ENCODE measurements at regions not wholly inside any gene's neighbourhood (a gene's known extent, or its start where the extent isn't known, plus 50 kb on each side); places are given as distances from the start of the nearest gene placed in this dataset.

- TF ChIP-seq REST (IDR thresholded peaks at IDR 0.05; ENCODE audit: borderline replicate concordance in 1 of 2, low read depth in 1 of 2, low read length in 2 of 2) (no peak), CTCF (CRISPR knock-in tag; IDR thresholded peaks at IDR 0.05) (no peak), EP300 (IDR thresholded peaks at IDR 0.05; ENCODE audit: low read depth in 2 of 2, low read length in 2 of 2) (no peak), EP300 (CRISPR knock-in tag; IDR thresholded peaks at IDR 0.05; ENCODE audit: borderline replicate concordance) (no peak), ZNF639 (CRISPR knock-in tag; conservative IDR thresholded peaks at IDR 0.05) (no peak), ZNF496 (CRISPR knock-in tag; IDR thresholded peaks at IDR 0.05; ENCODE audit: insufficient replicate concordance) (no peak), EZH2 (conservative IDR thresholded peaks at IDR 0.05; ENCODE audit: low read depth, low read length) (no peak)
These were observed 66.6 kb upstream of the TUSC7 start for GRCh38 chr3:116643001-116643400.
